NCI-H345 (cell line): ENCODE measurements at regions not wholly inside any gene's neighbourhood (a gene's known extent, or its start where the extent isn't known, plus 50 kb on each side); places are given as distances from the start of the nearest gene placed in this dataset.

Experiments
- DNase-seq: peaks from one replicate; lab custom pipeline; 2025; lab: John Stamatoyannopoulos, UW

DNA sequence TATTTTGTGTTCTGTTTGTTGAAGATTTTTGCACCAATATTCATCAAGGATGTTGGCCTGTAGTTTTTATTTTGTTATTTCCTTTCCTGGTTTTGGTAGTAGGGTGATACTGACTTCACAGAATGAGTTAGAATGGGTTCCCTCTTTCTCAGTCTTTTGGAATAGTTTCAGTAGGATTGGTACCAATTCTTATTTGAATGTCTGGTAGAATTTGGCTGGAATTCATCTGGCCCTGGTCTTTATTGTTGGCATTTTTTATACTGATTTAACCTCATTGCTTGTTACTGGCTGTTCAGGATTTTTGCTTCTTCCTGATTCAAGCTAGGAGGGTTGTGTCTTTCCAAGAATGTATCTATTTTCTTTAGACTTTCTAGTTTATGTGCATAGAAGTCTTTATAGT is 263.7 kb downstream of the SOX11 start:
- no peak for DNase-seq

DNA sequence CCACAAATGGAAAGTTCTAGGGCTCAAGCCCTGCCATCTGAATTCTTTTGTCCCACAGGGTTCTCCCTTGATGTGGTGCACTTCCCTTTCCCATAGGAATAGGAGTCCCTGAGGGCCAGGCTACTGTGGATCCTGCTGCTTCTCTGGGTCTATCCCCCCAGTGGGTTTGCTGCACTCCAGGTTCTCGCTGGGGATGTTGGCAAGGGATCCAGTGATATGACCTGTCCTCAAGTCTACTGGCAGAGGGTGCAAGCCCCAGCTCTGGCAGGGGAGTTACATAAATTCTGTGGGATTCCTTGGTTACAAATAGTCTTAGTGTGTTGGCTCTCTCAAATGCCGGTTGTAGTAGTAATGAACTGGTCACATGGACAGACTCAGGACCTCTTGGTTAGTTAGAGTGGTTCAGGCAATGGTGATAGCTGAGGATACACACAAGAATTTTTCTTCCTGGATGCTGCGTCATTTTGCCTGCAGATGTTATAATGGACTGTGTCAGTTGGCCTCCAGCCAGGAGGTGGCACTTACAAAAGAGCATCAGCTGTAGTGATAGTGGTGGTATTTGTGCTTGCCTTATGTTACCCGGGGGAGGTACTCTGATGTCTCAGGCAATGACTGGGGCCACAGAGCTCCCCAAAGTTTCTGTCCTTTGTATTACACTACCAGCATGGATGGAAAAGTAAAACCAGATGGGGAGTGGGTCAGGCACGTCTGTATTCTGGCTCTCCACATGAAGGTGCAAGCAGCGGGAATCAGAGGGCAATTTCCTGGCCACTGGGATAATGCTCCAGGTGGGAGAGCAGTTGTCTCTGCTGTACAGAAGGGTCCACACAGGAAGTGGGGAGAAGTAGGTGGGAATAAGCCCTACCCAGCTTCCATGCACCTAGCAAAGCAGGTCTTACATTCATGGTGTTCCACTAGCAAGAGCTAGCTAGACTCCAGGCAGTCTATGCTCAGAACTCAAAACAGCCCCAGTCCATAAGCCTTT is 267.9 kb downstream of the SOX11 start:
- peak; percentile 31 for DNase-seq

DNA sequence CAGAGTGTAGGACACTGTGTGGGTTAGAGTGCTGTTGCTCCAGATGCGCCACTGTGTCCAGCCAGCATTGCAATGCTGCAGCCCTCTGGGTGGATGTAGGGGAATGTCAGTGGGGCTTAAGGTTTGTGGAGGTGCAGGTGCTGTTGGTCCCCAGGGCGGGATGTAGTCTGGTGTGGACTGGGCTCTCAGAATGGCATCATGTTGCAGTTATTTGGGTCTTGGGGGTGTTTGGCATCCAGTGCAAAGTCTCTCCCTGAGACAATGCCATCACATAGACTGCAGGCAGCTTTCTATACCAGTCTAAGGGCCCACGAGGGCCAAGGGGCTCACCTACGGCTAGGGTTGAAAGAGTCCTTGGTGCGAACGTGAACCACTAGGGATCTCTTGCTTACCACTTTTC is 275.3 kb downstream of the SOX11 start:
- DNase-seq: no peak

DNA sequence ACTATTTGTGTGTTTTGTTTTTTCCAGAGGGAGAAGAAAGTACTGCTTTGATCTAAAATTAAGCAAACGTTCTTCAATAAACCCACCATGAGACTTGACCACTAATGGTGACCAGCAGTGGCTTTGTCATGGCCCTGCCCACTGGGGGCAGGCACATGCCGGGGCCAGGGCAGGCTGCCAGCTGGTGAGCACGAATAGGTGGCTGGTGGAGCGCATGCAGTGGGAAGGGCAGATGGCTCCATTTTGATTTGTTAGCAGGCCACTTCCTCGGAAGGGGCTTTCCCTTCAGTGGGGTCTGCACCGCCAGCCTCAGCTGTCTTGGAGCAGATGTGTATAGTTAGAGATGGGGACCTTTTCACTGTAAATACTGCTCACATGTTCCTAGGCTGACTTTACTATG is 277.1 kb downstream of the SOX11 start:
- no peak for DNase-seq

DNA sequence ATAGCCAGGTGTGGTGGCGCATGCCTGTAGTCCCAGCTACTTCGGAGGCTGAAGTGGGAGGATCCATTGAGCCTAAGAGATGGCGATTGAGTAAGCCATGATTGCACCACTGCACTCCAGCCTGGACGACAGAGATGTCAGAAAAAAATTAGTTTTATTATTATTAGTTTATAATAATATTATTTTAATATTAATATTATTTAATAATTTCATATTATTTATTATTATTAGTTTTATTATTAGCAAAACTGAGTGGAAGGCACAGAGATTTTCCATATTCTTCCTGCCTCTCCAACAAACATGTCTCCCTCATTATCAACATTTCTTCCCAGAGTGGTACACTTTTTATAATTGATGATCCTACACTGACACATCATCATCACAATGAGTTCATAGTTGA is 278.2 kb downstream of the SOX11 start:
- no peak for DNase-seq

DNA sequence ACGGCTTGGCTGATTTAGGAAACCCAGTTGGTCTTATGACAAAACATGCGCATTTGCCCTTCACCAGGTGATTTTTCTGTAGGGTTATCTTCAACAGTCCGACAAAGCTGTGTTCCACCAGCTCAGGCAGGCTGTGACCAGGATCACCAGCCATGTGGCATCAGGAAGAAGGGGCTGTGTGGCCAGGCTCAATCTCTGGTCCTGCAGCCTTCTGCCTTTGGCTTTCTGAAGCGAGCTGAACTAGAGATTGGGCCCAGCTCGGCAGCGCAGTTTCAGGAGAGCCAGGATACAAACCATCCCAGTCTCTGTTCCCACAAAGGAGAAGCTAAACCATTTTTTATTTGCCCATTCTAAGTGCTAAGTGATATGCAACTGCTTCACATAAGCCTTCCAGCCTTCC is 282.3 kb downstream of the SOX11 start:
- no peak for DNase-seq

DNA sequence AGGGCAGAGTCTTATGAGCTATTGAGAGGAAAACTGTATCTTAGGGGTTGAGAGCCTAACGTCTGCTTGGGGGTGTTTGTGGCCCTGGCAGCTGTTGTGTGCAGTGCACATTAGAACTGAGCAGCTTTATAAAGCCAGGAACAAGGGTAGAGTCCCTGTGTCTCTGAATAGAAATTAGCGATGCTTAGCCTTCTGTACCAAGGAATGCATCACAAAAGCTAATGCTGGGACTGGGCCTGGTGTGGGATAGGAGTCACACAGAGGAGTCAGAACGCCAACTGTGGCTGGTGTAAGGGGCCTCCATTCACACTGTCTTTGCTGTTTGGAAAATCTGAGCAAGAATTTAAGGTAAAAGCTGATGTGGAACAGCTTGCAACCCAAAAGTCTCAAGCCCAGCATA is 283.2 kb downstream of the SOX11 start:
- no peak for DNase-seq

DNA sequence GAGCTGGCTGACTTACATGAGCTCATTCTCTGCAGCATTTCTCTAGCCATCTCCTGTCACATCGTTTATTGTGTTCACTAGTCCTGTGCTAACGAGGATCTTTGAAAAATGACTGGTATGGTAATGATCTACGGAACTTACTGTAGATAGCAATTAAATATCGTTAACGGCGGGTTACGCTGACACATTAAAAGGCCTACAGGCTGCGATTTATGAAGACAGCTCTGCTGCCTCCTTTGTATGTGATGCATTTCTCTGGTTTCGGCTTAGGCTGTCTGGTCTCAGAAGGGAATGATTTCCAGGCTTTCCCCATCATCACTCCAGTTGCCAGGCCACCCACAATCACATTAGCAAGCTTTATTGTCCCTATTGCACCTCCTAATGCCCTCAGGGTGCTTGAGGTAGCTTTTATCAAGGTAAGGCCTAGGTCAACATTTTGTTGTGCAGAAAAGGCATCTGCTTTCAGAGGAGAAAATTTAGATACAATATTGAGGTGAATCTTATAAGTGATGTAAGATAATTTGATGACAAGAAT is 284.4 kb downstream of the SOX11 start:
- no peak for DNase-seq

DNA sequence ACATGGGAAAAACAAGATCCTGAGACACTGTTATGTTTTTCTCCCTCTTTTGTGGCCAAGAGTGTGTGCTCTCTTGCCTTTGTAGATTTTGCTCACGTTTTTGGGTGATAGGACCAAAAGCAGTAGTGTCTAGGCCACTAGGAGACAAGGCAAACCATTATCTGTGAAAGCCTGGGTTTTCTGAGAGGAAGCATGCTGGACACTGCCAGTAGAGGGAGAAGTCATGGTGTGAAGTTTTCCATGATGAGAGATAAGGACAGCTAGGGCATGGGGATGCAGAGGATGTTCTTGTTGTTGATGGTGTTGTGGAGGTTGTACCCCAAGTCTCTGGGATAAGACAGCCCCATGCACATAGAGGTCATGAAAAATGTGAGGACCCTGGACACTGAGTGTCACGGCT is 285.3 kb downstream of the SOX11 start:
- DNase-seq: no peak

DNA sequence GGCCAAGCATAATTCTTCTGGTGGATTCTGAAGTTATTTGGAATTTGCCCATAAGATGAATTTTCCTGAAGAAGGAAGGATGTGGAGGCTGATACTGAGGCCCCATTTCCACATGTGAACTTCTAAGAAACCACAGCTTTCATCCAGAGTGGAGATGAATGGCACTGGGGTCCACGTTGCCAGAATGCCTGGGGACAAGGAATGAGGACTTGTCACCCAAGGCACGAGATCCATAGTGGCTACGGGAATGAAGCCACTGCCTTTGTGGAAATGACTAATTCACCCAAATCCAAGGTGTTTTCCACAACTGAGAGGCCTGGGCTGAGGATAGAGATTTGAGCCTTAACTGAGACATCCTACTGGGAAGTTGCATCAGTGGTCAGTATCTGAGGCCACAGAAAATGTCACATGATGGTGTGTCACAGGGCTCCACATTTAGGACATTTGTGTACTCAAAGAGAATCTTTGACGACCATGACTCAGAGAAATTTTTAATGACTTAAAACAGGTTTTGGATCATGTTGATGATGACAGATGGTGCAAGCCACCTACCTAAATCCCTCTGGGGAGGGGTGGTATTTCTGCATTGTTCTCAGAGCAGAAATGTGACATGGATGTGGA is 286.1 kb downstream of the SOX11 start:
- DNase-seq: no peak

DNA sequence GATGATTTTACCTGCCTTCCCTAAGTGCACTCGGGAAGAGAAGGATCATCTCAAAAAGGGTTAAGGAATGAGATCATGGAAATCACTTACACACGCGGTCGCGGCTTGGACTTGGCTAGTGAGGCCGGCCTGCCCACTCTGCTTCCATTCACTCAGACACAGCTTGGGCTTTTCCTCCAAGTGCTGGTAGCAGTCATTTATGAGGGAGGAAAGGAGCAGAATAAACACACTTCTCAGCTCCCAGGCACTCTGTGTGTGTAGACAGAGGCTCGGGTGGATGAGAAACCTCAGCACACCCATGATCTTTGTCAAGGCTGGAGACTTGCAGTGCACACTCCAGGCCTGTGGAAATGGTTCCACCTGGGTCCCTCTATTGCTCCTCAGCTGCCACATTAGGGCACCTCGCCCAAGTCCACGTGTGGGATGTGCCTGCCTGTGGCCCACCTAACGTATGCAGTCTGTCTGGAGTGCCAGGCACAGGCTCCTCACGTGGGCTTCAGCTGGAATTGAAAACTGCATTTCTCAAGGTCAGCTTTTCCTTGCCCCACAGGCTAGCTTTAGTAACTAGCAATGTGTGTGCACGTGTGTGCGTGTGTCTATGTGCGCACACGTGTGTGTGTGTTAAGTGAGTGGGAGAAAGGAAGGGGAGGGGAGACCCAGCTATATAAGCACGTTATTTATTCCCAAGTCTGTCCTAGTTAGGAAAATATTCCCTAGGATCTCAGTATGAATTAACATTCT is 288.4 kb downstream of the SOX11 start:
- peak; percentile 20 for DNase-seq

DNA sequence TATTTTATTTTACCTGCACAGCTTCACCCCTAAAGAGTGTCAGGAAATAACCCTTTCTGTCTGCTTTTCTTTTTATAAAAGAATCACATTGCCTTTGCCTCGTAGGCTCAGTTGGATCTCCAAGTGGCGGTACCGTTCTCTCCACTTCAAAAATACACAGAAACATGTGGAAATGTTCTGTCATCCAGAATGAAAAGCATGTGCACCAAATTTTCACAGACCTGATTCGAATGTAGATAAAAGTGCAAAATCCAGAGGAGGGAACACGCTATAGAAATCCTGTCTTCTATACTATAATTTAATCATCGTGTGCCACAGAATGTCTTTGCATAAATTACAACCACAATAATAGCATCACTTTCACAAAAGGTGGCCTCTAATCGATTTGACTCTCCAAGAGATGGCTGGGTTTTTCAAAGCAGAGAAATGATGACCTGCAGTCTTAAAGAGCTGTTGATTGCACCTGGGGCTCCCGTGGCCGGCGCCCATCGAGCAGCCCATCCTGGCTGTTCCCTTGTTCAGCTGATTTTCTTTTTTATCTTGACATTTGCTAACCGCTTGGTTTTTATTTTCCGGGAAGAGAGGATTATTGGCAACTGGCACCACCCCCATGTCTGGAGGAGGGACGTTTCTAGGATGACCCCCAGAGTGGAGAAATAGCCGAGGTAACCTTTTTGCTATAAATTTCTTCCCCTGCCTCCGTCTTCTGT is 290.2 kb downstream of the SOX11 start:
- no peak for DNase-seq

DNA sequence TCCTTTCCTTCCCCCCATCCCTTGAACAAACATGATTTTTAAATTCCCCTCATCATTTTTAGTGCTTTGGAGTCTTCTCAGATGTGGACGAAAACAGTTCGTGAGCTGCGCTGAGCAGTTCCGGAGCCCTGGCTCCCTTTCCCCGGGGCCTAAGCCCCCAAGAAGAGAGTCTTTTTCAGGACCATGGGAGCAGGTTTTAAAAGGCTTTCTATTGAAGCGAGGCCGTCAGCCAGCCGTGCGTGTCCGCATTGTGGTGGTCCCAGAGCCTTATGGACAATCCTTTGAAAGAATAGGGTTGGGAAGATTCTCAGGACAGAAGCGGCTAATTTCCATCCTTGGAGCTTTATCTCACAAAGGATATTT is 290.7 kb downstream of the SOX11 start:
- no peak for DNase-seq

DNA sequence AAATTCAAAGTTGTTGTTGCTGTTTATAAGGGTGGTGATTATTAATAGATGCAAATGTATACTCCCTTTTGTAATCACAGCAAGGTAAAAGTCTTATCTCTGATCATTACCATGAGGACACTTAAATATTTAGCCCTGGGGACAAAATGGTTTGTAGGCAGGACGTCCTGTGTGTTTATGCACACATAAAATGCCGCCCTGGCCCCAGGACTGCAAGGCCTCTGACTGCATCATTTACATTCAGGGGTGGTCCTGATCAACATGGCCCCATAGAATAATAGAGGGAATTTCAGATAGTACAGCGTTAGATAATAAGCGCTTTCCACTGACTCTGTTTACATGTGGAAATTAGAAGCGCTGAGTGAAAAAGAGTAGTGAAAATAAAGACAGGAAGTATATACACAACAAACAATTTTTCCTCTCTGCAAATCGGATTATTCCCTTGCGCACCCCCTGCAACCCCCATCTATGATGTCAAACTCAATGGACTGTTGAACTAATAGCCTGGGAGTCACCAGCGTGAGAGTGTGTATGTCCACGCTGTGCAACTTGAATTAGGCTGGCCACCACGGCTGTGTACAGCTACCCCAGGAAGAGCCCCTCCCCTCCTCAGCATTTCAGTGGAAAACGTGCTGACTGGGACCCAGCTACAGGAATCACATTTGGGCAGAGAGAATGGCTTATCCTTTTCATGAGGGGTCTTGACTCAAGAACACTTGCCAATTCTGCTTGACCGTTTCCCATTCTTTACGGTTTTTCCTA is 291.5 kb downstream of the SOX11 start:
- no peak for DNase-seq

DNA sequence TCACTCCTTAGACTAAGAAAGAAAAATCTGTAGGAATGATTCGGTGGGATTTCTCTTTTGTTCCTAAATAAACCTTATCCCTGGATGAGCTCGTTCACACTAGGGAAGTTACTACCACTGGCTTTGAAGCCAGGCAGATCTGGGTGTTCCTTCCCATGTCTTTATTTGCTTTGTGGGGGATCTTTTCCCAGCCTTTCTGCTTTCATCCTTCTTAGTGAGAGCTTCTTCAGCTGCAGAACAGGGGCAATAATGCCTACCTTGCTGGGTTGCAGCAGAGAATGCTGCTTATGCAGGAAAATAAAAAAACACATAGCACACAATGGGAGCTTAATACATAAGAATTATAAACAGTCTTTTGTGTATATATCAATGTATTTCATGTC is 292.1 kb downstream of the SOX11 start:
- no peak for DNase-seq

DNA sequence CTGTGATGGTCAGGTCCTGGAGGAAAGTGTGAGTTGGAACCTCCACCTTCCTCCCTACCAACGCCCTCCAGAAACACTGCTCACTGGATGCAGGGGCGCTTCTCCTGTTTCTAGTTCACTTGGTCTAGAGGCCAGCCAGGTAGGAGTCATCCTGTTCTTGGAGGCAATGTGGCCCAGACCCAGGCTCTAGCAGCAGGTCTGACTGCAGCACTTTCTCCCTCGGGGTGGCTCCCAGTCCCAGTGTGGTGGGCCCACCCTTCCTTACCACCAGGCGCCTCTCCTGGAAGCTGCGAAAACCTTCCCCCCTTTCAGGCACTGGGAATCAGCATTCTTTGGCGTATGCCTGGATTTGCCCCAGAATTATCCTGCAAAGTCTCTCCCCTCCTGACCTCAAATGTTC is 292.8 kb downstream of the SOX11 start:
- no peak for DNase-seq

DNA sequence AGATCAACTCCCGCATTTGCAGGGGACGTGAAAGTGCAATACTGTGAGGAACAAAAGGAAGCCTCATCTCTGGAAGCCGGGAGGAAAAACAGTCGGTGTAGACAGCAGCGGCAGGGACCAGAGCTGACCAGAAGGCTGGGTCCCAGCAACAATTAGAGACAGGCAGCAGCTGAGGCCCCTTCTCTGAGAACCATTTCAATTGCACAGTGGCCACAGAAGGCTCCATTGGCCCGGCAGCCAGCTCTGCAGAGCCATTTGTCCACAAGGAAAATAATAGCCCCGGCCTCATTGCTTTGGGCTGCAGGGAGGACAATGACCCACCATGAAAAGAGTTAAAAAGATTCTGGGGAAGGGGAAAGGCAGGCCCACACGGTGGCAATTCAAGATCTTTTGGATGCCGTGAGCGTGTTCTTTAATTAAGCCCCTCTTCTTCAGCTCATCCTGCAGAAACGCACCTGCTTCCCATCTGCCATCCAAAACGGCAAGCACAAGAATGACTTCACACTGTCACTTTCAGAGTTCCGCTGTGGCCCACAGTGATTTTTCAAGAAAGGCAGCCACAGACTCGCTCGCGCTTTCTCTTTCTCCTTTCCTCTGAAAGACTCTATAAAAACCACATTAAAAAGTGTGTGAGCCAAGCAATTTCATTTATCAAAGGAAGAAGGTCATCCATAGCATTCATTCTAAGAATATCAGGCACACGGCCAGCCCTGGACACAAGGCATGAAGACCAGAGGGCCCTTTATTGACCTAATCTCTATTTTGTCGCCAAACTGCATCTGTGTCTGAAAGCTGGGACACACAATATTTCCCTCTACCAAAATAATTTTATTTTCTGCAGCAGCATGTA is 293.6 kb downstream of the SOX11 start:
- DNase-seq: no peak

DNA sequence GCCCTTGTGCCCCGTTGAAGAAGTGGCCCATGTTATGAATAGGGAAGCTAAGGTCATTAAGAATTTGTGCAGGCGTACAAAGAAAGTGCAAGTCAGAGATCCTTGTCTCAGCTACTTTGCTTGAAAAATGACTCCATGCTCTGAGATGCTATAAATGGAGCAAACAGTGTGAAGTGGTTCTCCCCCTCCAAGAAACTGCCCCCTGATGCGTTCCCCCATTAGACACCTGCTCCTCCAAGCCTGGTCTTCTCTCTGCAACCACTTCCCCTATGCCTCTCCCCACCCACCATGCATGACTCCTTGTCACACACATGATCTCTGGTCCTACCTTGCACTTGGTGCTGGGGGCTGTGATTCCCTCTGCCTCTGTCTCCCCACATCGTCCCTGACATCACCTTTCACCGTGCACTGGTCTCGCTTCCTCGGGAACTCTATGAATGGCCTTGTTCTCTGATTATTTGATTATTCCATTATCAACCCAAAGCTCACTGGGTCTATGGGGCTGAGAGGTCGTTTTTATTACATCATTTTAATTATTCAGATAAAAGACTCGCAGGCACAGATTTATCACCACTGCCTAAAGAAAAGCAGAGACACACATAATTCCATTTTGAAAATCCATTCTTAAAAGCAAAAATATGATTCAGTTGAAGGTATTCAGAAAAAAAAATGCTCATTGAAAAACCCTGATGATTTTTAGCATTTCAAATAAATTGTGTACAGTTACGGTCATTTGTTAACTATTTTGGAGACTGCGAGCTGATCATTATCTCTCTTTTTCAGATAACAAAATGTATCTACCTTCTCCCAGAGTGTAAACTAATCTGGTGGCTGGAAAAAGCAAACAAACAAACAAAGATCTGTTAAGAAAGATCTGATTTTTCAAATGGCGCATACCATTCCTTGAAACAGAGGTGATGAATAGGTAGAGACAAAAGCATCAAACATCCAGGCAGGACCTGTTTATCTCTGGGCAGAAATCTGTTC is 294.9 kb downstream of the SOX11 start:
- DNase-seq: no peak

DNA sequence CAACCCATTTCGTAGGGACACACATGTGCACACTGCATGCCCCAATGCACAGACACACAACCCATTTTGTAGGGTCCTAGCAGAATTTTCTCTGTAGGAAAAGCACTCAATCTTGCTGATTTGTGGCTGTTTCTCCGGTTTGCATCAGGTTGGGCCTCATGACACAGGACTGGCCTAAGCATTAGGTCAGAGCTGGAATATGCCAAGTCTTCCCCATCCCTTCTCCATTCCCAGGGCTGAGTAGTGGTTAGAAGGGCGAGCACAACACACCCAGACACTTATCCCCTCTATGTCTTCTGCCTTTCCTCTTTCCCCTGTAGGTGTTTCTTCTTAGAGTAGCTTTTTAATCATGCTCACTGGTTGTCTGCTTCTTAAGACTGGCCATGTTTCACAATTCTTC is 295.9 kb downstream of the SOX11 start:
- DNase-seq: no peak
